IPS-11a (cell line): ENCODE measurements at regions not wholly inside any gene's neighbourhood (a gene's known extent, or its start where the extent isn't known, plus 50 kb on each side); places are given as distances from the start of the nearest gene placed in this dataset.

Experiments
- H3K4me3 ChIP-seq: one replicate; pipeline ENCODE4 v1.5.1; 2013; ENCODE audit warnings: low read depth, low read length, control low read depth

- H3K4me3 ChIP-seq: no peak overlapping the region
These were observed 554.3 kb upstream of the TENM3 start for GRCh38 chr4:181688872-181689271.

DNA sequence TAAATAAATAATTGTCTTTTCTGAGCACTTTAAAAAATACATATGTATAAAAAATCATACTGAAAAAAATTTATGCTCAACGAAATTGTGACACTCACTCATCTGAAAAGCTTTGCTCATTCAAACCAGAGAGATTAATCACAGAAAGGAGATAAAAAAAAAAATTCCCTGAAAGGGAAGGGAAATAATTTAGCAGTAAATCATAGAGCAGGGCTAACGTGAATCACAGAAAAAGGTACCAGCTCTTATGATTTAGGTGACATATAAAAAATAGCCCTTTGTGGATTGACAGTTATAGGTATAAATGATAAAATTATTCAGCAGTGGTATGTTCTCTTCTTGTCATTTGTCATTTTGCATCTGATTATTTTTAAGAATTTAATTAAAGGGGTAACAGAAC, 552.7 kb upstream of the TENM3 start:
- no peak overlapping the region for H3K4me3 ChIP-seq

GRCh38 chr4:181692965-181693364, 550.2 kb upstream of the TENM3 start:
- no peak overlapping the region for H3K4me3 ChIP-seq

- no peak overlapping the region for H3K4me3 ChIP-seq
These were observed 549.7 kb upstream of the TENM3 start for GRCh38 chr4:181693517-181693916.

GRCh38 chr4:181698221-181698620, 545.0 kb upstream of the TENM3 start:
- H3K4me3 ChIP-seq: no peak overlapping the region

DNA sequence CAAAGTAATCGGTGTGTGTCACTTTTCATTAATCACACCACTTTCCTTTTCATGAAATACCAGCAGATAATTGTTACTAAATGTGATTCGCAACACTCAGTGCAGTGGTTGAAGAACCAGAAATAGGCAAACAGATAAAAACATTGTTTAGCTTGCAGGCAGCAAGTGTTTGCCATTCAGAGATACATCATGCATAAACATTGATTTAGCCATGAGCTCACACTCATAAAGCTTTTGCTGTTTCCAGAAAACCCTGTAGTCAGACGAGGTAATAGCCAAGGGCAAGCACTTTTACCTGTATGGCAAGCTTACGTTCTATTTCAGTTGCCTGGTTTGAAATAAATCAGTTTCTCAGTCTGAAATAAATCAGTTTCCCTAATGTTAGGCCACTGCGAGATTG, 542.0 kb upstream of the TENM3 start:
- H3K4me3 ChIP-seq: no peak overlapping the region

DNA sequence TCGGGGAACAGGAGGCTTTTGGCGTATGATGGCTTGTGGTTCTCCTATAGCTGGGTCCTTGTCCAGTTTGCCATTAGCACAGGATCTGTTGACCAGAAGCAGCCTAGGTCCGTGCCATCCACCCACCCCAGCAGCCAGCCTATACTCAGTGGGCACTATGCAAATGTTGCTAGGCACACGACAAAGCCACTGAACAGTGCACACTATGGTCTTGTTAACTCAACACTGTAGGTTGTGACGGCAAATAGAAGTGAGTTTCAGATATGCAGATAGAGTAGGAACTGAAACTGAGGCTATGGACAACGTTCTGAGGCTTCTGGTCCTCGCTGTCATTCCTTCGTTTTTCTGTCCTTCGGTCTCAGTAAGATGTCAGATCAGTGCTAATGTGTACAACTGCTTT, 541.3 kb upstream of the TENM3 start:
- no peak overlapping the region for H3K4me3 ChIP-seq

DNA sequence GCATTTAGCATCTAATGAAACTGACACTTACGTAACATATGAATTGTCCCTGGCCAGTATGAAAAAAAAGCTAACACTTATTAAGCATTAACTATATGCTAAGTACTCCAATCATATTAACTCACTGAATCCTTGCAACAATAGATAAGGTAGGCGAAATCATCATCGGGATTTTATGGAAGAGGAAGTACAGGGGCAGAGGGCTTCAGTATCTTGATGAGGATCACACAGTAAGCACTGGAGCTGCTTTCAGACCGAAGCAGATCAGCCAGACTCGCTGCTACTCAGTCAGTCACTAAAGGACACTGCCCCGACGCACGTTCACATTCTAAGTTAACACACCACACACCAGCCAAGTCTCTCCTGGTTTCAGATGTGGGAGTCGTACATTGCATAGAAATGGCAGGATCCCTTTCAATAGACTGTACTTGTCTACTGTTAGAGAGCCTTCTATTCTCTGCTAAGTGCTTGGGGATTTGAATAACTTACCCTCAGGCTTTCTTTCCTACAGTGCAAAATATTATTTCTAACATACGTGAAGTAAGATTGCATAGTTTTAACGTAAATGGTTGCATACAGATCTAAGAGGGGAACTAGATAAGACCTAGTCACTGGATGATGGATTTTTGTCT, 540.2 kb upstream of the TENM3 start:
- H3K4me3 ChIP-seq: no peak overlapping the region

GRCh38 chr4:181710143-181710542, 533.1 kb upstream of the TENM3 start:
- H3K4me3 ChIP-seq: no peak overlapping the region

DNA sequence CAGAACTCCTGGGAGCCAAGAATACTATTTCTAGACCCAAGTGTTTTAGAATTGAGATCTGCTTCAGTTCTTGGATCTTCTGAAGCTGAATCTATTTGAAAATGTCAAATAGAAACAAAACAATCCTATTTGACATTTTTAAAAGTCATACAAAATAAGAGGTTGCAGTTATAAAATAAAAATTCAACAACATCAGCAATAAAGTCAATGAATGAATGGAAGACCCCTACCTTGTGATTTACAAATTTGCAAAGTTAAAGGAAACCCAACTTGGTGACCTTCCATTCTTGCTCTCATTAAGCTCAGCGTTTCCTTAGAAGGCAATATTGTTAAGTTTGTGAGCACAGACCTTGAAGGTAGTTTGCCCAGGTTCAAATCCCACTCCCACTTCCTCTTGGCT, 531.8 kb upstream of the TENM3 start:
- no peak overlapping the region for H3K4me3 ChIP-seq

DNA sequence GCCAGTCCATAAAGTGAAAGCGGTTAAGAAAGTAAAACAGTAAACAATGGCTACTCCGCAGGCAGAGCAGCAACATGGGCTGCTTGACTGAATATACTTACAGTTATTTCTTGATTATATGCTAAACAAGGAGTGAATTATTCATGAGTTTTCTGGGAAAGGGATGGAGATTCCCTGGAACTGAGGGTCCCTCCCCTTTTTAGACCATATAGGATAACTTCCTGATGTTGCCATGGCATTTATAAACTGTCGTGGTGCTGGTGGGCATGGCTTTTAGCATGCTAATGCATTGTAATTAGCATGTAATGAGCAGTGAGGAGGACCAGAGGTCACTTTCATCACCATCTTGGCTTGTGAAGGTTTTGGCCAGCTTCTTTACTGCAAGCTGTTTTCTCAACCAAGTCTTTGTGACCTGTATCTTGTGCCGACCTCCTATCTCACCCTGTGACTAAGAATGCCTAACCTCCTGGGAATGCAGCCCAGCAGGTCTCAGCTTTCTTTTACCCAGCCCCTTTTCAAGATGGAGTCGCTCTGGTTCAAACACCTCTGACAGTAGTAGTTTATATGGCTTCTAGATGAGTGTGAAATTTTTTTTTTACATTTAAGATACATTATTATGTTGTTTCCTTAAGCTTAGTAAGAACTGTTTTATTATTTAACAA, 514.8 kb upstream of the TENM3 start:
- H3K4me3 ChIP-seq: no peak overlapping the region

GRCh38 chr4:181731900-181732299, 511.3 kb upstream of the TENM3 start:
- no peak overlapping the region for H3K4me3 ChIP-seq

- H3K4me3 ChIP-seq: no peak overlapping the region
These were observed 505.5 kb upstream of the TENM3 start for GRCh38 chr4:181737744-181738143.

GRCh38 chr4:181739031-181739430, 504.2 kb upstream of the TENM3 start:
- no peak overlapping the region for H3K4me3 ChIP-seq

DNA sequence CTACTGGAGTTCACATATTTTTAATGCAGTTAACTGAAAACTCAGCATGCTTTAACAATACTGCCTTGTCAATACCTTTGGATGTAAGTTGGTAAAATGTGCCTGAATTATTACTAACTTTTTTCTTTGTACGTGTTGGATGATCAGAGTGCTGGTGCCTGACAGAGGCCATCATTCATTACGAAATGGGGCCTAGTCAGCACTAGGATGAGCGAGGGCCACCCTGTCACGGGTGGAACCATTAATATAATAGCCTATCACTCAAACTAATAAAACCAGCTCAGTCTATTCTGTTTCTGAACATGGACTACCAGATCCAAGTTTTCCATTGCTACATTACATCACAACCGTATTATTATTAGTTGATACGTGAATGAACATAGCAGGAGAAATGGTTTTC, 501.7 kb upstream of the TENM3 start:
- H3K4me3 ChIP-seq: no peak overlapping the region

DNA sequence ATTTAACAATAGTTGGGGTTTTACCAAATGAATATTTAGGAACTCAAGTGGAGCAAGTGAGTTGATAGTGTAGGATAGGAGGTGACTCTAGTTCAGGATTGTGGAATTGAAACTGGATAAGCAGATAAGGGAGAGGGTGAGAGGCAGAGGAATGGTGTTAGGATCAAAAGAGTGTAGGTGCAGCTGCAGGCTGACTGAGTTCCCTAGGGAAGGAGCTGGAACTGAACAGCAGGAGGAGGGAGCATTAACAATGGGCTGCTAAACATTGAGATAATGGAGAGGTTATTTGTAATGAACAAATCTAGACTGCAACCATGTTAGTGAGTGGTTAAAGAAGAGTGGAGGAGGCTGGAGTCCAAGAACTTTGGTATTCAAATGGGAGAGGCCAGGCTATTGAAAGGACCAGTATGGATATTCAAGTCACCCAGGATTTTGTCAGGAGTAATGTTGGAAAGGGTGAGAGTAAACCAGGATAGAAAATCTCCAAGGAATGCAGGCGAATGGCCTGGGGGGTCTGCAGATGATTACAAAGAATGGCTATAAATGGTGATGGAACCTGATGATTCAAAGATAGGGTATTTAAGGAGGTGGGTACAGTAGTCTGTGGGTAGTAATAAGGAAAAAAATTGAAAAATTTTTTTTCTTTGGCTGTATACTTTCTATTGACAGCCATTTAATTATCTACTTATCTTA, 497.1 kb upstream of the TENM3 start:
- no peak overlapping the region for H3K4me3 ChIP-seq

GRCh38 chr4:181748581-181748980, 494.6 kb upstream of the TENM3 start:
- H3K4me3 ChIP-seq: no peak overlapping the region

DNA sequence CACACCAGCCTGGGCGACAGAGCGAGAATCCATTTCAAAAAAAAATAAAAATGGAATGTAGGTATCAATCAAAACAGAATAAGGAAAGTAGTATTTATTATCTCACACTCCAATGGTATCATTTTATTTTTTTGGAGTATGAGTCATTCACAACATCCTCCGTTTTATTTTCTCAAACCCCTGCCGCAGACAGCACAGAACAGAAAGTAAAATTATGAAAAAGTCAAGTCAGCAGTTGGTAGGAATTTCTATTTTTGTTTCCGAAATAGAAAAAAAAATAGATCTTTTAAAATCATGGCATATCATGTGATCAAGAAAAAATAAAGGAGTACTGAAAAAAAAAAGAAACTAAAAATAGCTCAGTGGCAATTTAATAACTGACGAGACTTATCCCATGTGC, 490.7 kb upstream of the TENM3 start:
- no peak overlapping the region for H3K4me3 ChIP-seq

DNA sequence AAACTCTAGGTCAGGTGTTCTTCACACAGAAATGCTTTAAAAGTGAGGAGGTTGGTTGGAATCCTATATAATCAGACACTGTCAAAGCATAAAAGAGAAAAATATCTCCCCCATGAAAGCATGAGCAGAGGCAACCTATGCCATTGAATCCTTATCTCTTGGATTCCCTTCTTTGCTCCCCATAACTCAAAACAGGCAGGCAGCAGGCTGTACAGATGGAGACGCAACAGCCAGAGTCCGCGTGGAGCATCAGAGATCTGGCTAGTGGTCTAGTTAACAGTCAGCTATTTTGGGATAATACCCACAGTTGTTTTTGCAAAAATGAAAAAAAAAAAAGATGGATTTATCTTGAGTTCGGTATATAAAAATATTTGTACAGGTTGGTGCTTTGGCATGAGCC, 490.0 kb upstream of the TENM3 start:
- H3K4me3 ChIP-seq: no peak overlapping the region

- no peak overlapping the region for H3K4me3 ChIP-seq
These were observed 487.4 kb upstream of the TENM3 start for GRCh38 chr4:181755846-181756245.

- no peak overlapping the region for H3K4me3 ChIP-seq
These were observed 486.6 kb upstream of the TENM3 start for GRCh38 chr4:181756451-181757095.

- H3K4me3 ChIP-seq: no peak overlapping the region
These were observed 486.1 kb upstream of the TENM3 start for GRCh38 chr4:181757098-181757497.
